LoVo (cell line): ENCODE measurements at regions not wholly inside any gene's neighbourhood (a gene's known extent, or its start where the extent isn't known, plus 50 kb on each side); places are given as distances from the start of the nearest gene placed in this dataset.

Source experiments
- DNase-seq: peaks from one replicate; pipeline ENCODE4 v3.0.0-alpha.2; 2016; ENCODE audit warnings: low spot score

DNA sequence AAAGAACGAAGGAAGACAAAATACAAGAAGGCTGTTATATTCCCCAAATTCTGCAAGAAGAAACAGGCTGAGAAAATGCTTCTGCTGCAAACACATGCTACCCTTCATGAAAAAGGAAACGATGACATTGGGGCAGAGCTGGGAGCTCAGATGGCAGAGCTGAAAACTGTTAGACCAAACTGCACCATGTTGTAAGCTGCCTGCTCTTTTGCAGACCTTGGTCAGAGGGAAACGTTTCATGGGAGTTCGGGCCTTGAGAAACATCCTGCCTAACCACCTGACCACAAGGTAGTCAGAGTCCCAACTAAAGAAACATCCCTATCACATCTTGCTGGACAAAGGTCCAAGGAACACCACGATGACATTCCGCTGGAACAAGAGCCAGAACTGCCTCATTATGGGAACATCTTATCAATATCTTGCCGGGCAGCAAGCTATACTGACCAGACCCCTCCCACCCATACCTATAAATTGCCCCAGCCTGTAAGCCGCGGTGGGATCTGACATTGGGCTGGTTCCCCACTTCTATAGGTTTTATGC is 110.7 kb upstream of the CTSC start:
- no peak for DNase-seq

DNA sequence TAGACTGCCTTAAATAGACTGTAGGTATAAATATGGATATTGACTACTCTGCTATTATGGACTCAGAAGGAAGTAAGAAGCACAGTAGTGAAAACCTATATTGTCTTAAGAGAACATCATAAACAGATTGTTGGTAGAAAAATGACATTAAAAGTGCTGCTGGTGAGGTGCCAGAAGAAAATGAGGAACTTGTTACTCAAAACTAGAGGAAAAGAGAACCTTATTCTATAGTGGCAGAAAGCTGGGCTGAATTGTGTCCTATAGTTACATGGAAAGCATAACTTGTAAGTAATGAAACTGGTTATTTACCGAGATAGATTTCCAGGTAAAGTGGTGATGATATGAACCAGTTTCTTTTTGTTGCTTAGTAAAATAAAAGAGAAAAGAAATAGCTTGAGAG is 109.7 kb upstream of the CTSC start:
- DNase-seq: no peak

DNA sequence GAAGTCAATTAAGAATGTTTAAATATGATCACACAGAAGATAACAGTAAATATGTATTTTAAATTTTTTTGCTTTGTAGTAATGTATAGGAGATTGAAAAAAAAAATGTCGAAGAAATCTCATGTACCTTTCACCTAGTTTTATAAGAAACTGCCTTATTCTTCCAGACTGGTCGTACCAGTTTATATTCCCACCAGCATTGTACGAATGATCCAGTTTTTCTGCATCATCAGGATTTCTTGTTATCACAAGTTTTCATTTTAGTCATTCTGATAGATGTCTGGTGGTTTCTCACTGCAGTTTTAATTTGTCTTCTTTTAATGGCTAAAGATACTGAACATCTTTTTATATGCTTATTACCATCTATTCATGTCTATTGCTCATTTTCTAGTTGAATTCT is 101.8 kb upstream of the CTSC start:
- DNase-seq: no peak

DNA sequence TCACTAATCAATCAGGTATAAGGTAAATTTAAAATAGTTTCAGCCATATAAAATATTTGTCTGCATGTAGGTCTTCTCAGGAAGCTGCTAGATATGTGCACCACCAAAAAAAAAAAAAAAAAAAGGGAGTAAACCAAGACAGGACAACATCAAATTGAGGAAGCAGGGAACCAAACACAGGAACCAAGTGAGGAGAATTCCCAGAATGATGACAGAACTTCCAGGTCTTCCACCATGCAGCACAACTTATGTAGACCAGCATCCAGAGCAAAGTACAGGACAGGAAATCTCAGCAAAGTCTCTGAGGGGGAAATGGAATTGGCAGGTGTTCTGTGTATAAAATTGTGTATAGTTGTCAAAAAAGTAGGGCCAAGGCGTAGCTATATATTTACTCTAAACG is 101.2 kb upstream of the CTSC start:
- no peak for DNase-seq

DNA sequence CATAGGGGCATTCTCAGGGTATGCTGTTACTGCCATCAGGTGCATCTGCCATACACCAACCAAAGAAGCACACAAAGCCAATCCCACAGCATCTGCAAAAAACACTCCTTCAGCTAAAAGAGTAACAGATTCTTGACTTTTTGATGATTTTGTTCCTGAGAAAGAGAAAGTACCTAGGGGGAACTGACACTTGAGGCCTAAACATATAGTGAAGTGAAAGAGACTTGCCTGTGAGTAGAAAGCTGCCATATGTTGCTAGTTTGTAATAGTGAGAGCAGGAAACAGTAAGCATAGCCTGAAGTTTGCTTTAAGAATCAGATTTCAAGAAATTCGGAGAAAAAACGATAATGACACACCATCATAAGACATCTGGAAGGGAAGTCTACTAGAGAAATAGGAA is 97.9 kb upstream of the CTSC start:
- DNase-seq: no peak

DNA sequence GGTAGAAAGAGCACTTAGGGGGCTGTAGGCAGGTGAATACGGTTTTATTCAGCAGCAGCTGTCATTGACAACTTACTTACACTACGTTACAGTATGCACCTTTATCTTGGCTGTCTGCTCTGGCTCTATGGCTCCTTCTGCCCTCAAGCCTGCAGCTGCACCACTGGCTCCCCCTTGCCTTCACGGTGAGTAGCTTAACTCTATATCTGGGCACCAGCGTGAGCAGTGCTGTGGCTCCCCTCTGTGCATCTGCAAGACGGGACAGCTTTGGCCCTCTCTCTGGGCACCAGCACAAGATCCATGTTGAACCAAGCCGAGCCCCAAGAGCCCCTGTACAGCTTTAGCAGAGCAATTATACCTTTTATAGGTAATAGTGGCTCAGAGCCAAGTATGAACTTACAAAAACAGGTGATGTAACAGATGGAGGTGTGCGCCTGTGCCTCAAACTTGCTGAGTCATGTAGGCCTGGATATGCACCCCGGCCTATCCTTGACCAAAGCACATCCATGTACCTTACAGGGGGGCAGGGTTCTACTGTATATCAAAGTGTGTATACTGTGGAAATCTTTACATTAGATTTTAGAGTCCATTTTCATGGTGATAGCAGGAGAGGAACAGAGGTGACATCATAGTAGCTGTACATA is 96.9 kb upstream of the CTSC start:
- DNase-seq: no peak

DNA sequence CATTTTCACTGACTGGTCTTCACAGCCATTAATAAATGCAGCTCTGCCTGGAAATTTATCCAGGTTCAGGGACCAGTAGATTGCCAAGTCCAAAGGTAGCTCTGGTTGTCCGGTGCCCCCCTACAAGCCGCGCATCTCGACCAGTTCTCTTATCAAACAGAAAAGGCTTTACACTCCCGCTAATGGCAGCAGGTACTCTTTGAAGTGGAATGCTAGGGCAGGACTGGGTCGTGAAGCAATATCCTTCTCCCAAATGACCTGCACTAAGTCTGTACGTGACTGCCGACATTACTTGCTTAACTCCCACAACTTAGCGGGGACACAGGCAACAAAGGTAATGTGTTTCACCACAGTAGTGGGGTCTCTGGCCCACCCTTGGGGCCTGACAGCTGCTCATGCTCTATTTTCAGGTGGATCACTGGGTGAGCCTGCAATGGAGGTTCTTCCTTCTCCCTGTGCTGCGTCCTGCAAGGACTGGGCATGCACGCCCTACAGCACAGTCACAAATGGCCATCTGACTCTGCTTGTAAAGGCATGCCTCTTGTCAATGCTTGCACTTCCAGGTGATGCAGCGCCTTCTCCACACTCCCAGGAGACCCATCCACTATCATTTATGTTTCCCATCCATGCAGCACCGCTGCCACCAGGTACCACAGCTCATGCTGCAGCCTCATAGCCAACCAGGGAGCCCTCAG is 96.1 kb upstream of the CTSC start:
- DNase-seq: no peak

DNA sequence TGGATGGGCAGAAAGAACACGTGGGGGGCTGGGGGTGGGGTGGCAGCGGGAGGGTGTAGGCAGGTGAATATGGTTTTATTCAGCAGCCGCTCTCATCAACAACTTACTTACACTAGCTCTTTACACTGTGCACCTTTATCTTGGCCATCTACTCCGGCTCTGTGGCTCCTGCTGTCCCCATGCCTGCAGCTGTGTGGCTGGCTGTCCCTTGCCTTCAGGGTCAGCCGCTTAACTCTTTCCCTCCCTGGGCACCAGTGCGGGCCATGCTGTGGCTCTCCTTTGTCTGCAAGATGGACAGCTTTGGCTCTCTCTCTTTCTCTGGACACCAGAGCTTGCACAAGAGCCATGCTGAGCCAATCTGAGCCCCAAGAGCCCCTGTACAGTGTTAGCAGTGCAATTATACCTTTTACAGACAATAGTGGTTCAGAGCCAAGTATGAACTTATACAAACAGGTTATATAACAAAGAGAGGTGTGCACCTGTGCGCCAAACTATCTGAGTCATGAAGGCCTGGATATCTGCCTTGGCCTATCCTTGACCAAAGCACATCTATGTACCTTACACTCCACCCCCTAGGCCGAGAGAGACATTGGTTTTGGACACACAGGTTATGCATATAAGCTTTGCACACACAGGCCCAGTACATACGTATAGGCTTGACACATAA is 94.3 kb upstream of the CTSC start:
- no peak for DNase-seq

DNA sequence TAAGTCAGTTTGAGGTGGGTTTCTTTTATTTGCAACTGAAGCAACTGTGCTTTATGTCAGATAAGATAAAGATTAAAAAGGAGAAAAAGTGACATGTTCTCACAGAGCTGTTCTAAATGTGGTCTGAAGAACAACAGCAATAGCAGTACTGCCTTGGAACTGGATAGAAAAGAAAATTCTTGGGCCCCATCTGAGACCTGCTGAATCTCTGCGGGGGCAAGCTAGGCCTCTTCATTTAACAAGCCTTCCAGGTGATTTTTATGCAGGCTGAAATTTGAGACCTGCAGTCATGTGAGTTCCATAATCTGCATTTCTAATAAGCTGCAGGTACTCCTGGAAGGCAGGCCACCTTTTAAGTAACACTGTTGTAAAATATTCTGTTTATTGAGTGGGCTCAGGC is 91.4 kb upstream of the CTSC start:
- no peak for DNase-seq

DNA sequence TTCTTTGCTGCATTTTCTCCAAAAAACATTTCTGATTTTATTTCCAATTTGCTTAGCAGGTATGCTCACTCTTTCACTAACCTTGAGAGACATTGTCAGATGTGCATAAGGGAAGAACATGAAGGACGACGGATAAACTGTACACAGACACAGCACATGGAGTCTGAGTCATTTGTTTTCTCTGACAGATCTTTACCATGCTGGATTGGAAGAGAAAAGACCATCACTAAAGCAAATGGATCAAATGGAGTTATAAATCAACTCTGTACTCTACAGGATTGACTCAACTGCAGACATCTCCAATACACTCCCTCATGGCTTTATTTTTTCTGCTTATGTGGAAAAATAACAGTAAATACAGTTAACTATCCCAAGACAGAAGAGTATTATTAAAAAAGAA is 90.2 kb upstream of the CTSC start:
- DNase-seq: no peak

DNA sequence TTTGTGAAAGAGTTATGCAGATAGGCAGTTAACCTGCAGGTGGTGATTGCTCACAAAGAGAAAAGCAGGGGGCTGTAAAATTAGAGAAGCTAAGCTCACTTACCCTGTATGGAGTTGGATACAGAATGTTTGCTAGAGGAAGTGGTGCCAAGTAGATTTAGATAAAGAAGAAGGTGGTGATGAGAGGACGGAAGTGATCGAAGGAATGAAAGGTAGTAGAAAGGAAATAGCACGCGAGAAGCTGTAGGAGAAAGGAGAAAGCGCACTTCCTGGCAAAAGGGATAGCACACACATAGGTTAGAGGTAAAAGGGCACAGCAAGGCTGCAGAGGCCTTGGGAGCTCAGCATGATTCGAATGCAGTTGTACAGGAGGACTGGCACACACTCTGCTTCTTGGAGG is 87.3 kb upstream of the CTSC start:
- DNase-seq: no peak

DNA sequence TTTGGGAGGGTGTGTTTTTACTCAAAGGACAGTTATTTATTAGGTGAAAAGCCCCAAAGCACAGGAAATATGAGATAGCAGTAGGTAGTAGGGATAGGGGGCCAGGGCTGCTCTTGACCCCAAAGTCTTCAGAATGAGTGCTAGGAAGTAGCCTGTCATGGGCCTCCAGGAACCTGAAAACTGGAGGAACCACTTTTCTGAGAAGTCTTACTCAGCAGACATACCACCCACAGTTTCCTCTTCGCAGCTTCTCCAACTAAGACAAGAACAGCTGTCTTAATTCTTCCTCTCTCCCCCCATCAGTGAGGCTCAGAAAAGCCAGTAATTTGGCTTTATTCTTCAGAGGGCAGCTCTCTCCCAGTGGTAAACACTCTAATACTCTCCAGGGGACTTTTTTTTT is 84.0 kb upstream of the CTSC start:
- no peak for DNase-seq

DNA sequence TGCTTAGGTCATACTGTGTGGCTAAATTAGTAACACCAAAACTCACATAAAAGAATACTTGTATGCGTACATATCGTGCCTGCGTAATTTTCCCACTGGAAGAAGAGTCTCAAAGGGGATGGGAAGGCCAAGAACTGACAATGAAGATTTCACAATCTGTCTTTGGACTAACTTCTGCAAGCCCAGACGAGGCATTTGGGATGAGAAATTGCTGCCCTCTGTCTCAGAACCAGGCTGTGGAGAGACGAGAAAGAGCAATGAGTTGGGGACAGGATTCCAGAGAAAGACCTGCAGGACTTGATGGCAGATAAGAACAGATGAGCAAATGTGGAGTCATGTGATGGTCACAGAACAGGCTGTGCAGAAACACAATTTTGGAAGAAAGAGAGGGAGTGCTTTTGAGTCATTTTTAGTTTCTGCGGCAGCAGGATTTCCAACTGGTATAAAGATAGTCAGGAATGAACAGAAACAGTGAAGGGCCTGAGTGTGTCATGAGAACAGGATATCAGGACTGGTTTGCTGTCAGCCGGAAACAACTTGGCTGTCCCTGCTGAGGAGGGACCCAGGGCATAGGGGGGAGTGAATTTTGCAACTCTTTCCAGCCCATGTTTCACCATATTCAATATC is 82.7 kb upstream of the CTSC start:
- no peak for DNase-seq

DNA sequence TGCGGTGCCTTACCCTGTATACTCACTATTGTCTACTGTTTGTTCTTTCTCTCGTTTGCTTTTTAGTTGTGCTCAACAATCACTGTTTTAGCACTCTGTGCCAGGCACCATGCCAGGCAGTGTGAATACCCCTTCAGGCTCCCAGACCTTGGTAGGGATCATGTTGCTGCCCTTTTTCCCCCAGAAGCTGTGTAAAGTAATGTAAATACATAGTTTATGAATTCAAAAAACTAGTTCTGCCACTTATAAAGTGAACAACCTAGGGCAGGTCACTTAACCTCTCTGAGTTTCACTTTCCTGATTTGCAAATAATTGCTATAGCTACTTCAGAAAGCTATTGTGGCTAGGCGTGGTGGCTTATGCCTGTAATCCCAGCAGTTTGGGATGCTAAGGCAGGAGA is 81.0 kb upstream of the CTSC start:
- no peak for DNase-seq

DNA sequence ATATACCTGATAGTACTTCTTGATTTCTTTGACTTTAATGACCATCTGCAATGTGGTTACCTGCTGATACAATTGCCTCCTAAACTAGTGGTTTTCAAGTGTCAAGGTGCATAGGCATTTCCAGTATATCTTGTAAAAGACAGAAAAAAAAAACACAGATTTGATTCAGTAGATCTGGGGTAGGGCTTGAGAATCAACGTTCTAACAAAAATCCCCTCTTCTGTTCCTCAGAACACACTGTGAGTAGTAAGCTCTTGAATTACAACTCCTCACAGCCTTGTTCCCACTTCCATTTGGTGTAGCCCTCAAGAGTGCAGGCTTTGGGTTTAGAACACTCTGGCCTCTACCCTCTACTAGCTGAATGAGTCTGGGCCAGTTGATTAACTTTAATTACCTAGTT is 78.0 kb upstream of the CTSC start:
- no peak for DNase-seq

DNA sequence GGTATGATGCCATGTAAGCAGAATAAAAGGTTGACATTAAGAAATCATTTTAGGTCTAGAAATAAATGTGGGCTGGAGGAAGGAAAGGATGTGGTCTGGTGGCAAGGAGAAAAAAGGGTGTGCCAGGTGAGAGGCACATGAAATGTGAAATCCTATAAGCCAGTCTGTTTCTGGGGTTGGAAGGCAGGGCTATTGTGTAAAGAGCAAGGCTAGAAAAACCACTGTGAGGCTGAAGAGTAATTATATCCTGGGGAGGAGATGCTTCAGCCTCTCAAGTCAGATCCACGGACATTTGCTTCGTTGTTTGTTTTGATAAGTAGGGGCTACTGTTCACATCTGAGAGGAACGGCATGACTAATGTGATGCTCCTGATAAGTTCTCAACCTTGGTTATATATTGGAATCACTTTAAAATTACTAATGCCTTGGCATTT is 77.5 kb upstream of the CTSC start:
- DNase-seq: no peak

DNA sequence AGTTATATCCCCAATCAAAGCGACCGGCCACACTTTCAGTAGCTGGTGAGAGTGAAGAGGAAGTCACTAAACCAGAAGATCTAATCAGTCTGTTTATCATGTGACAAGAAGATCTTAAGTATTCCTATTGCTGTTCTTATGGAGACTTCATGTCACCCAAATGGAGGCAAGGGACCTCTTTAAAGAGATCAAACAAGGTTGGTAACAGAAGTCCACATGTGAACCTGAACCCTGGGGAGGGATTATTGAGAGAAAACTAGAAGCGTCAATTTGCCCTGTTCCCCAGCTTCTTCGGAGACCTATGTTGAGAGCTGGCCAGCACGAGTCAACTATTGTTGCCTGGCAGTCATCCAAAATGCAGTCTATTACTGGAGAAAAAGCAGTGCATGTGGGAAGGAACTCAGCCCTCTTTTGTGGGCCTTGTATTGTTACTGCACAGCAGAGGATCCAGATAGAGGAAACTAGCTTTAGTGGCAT is 76.9 kb upstream of the CTSC start:
- DNase-seq: no peak

DNA sequence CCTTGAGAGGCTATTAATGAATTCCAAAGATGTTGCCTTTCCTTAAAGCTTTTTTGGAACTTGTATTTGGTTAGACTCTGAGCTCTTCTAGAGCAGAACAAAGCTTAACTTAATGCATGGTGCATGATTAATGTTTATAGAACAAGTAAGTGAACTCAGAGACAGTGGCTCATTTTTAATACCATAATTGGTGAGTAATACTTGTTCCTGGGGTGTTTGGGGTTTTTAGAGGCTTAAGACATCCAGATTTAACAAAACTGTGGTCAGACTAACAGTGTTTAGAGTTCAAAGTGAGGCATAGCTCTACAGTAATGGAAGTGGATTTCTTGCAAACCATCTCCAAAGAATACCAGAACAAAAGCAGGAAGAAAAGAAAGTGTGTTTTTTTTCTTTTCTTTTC is 73.7 kb upstream of the CTSC start:
- DNase-seq: no peak

DNA sequence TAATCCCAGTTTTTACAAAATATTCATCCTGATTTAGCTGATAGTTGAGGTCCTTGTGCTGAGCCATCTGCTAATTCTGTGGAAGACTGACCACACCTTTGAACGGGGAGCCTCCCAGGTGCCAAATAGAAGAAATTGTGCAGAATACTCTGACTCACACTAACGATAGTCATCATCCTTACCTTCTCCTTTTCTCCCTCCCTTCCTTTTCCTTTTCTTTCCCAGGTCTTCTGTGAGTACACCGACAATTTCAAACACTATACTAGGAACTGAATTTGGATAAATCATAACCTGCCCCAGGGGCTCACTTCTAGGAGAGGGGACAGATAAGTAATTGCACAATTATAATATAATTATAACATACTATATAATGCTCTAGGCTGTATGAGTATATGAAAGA is 73.1 kb upstream of the CTSC start:
- DNase-seq: no peak

DNA sequence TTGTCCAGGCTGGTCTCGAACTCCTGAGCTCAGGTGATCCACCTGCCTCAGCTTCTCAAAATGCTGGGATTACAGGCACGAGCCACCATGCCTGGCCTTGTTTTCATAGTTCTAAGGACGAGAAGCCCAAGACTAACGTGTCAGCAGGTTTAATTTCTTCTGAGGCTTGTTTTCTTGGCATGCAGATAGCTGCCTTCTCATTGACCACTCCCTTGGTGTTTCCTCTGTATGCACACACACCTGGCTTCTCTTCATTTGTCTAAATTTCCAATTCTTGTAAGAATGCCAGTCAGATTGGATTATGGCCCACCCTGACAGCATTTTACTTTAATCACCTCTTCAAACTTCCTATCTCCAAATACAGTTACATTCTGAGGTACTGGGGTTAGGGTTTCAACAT is 72.5 kb upstream of the CTSC start:
- no peak for DNase-seq

DNA sequence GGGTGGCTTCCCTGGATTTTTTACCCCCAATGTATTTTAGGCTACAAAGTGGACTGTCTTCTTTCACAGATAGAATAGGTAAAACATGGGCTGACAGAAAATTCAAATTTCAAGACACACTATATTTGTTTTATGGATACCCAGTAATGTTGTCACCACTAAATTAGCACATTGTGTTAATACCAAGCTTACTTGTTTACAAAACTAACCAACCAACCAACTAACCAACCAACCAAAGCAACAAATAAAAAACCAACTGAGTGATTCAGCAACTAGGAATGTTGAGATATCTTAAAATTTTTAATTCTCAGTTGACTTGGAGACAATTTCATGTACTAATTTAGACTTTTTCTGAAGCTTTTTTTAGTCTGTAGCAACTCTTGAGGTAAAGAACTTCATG is 69.3 kb upstream of the CTSC start:
- DNase-seq: no peak

DNA sequence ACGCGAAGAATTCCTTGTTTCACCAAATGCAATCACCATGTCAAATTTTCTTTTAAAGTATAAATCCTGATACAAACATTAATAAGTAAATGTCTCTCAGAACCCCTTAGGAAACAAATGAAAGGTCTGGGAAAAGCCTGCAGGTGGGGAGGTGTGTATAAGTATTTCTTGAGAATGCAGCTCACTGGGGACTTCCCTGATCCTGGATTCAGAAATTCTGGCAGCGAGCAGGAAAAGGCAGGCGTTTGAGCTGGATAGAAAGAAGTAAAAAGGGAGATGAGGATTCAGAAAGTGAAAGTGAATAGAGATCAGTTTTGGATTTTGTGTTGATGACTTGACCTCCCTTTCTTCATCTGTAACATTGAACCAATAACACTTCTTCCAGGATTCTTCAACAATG is 68.3 kb upstream of the CTSC start:
- DNase-seq: no peak
